Lower lobe of right lung (tissue), 2 donors: ENCODE measurements at regions not wholly inside any gene's neighbourhood (a gene's known extent, or its start where the extent isn't known, plus 50 kb on each side); places are given as distances from the start of the nearest gene placed in this dataset.

Experiments used
- ATAC-seq, 2 donors: fragments of 200-7000 bp; cut with Tn5 transposase; one replicate each; pipeline ENCODE4 v1.9.1; 2020 to 2022; ENCODE audit warnings: mild to moderate bottlenecking in 2 of 2, moderate library complexity in 2 of 2
- DNase-seq: peaks from one replicate; pipeline ENCODE4 v3.0.0-alpha.2; 2020
- H3K27ac ChIP-seq: fragments of 200-600 bp; one replicate; pipeline ENCODE4 v1.8.0; 2022
- H3K27me3 ChIP-seq: fragments of 200-600 bp; one replicate; pipeline ENCODE4 v1.8.0; 2022; ENCODE audit warnings: low read depth
- H3K36me3 ChIP-seq: fragments of 200-600 bp; one replicate; pipeline ENCODE4 v1.8.0; 2022; ENCODE audit warnings: mild to moderate bottlenecking
- H3K4me1 ChIP-seq: fragments of 200-600 bp; one replicate; pipeline ENCODE4 v1.8.0; 2022
- H3K4me3 ChIP-seq: fragments of 200-600 bp; one replicate; pipeline ENCODE4 v1.8.0; 2022; ENCODE audit warnings: mild to moderate bottlenecking
- H3K9me3 ChIP-seq: fragments of 200-600 bp; one replicate; pipeline ENCODE4 v1.8.0; 2022
- intact Hi-C: fragments of 100-400 bp; cut with DNase I; formaldehyde crosslinking; loops from one replicate; pipeline ENCODE4 v1.11.0; 2022
- TF ChIP-seq, protein P1 (sequence below): fragments of 200-600 bp; IDR thresholded peaks from one replicate; pipeline ENCODE4 v1.8.0; 2022; ENCODE audit warnings: antibody characterized with exemption, mild to moderate bottlenecking
- donor health status: DM: no; HTN: yes; CAD: no; lungs with severe emphysema.

DNA sequence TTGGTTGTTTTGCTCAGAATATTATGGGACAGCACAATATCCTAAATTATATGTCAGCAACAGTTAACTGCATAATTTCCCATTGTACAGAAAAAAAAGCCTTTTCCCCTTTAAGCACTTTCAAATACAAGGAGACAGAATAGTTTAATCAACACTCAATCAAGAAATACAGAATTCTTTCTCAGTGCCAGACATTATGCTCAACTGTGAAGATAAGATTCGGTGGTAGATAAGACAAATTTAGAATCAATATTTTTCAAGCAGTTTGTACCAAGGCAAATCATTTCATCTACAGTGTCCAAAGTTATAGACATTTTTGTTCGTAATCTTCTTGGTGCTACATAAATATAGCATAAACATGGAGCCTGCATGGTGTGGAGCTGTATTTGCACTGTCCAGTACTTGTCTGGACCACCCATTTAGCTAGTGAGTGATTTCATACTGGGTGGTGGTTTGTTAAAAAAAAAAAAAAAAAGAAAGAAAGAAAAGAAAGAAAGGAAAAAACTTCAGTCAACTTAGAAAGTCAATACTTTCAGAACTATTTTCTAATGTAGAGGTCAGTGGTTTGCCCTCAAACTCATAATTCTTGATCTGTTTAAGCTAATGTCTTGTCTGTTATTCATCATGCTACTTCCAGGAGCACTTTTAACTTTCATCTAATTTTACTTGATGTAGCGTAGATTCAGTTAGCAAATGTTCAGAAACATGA is 522.9 kb downstream of the FAT4 start:
- Histone ChIP-seq H3K4me3 (no peak overlapping the region), H3K27ac (no peak overlapping the region), H3K36me3 (no peaks in the 10 kb centered on the region), H3K27me3 (no peaks in the 10 kb centered on the region), H3K4me1 (no peaks in the 10 kb centered on the region), H3K9me3 (no peaks in the 10 kb centered on the region)
- DNase-seq = no peak
- TF ChIP-seq, protein P1, sequence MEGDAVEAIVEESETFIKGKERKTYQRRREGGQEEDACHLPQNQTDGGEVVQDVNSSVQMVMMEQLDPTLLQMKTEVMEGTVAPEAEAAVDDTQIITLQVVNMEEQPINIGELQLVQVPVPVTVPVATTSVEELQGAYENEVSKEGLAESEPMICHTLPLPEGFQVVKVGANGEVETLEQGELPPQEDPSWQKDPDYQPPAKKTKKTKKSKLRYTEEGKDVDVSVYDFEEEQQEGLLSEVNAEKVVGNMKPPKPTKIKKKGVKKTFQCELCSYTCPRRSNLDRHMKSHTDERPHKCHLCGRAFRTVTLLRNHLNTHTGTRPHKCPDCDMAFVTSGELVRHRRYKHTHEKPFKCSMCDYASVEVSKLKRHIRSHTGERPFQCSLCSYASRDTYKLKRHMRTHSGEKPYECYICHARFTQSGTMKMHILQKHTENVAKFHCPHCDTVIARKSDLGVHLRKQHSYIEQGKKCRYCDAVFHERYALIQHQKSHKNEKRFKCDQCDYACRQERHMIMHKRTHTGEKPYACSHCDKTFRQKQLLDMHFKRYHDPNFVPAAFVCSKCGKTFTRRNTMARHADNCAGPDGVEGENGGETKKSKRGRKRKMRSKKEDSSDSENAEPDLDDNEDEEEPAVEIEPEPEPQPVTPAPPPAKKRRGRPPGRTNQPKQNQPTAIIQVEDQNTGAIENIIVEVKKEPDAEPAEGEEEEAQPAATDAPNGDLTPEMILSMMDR = no peak
- intact Hi-C loops = no loop called here
- no peak for ATAC-seq

DNA sequence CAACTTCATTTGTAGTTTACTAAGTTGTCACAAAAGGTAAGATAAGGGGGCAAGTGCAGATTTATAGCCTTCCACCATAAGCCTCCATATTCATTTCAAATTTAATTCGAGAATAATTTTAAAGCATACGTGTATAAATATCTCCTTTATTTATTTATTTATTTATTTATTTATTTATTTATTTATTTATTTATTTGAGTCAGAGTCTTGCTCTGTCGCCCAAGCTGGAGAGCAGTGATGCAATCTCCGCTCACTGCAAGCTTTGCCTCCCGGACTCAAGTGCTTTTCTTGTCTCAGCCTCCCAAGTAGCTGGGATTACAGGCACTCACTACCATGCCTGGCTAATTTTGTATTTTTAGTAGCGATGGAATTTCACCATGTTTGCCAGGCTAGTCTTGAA is 523.4 kb downstream of the FAT4 start:
- TF ChIP-seq, protein P1 = no peak
- Histone ChIP-seq H3K27me3 (no peaks in the 10 kb centered on the region), H3K4me1 (no peaks in the 10 kb centered on the region), H3K36me3 (no peaks in the 10 kb centered on the region), H3K27ac (no peak overlapping the region), H3K4me3 (no peak overlapping the region), H3K9me3 (no peaks in the 10 kb centered on the region)
- intact Hi-C loops = no loop called here
- DNase-seq = no peak
- no peak for ATAC-seq

DNA sequence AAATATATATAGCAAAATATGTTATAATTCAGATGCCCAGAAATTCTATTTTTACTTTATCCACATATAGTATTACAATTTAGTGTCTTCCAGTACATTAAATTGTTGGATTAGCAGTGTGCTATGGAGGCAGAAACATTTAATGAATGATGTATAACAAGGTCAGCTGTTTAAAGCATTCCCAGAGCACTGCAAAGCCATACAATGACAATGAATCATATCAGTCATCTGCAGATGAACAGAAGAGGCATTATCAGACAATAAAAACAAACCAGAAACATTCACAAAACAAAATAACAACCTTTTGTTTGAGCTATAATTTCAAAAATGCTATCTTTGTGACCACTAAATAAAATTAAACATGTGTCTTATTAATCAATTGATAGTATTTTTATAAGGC is 524.2 kb downstream of the FAT4 start:
- H3K4me1 ChIP-seq = no peaks in the 10 kb centered on the region
- no peaks in the 10 kb centered on the region for H3K27me3 ChIP-seq
- H3K4me3 ChIP-seq = no peak overlapping the region
- no peaks in the 10 kb centered on the region for H3K36me3 ChIP-seq
- TF ChIP-seq, protein P1 = no peak
- no peaks in the 10 kb centered on the region for H3K9me3 ChIP-seq
- H3K27ac ChIP-seq = no peak overlapping the region
- intact Hi-C loops = no loop called here
- DNase-seq (no peak), ATAC-seq (no peak)

DNA sequence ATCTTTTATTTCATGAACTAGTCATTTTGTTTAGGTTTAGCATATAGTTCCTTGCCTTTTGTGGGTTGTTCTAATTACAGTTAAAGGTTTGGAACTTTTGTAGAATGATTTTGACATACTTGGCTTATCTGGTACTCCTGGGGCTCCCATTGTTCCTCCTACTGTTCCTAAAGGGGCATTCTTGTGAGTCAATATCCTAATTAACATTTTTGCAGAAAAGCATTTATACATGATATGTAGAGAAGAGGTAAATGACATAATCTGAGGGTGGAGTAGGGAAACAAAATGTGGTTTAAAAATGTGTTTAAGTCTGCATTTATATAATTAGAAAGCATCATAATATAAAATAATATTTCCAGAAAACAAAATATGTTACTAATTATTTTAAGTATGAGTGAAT is 529.2 kb downstream of the FAT4 start:
- Histone ChIP-seq H3K4me3 (no peak overlapping the region), H3K4me1 (no peaks in the 10 kb centered on the region), H3K36me3 (no peaks in the 10 kb centered on the region), H3K9me3 (no peaks in the 10 kb centered on the region), H3K27ac (no peak overlapping the region), H3K27me3 (no peaks in the 10 kb centered on the region)
- intact Hi-C loops = no loop called here
- TF ChIP-seq, protein P1 = no peak
- DNase-seq (no peak), ATAC-seq (no peak)

DNA sequence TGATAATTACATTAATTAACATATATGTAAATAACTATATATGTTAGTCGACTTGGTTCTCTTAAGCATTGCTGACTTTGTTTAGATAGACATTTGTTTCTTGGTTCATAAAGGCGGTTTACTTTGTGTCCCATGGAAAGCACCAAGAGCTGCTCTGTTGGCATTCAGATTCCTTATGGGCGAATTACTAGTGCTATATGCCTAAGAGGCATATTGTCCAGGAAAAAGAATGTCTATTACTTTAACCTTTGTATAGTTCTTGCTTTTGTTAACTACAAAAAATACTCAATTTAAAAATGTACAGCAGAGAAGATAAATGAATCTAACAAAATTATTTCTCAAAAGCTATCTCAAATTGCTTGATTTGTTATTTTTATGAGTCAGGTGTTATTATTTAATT is 532.8 kb downstream of the FAT4 start:
- TF ChIP-seq, protein P1 = no peak
- Histone ChIP-seq H3K27ac (no peak overlapping the region), H3K27me3 (no peaks in the 10 kb centered on the region), H3K36me3 (no peaks in the 10 kb centered on the region), H3K9me3 (no peaks in the 10 kb centered on the region), H3K4me3 (no peak overlapping the region), H3K4me1 (no peaks in the 10 kb centered on the region)
- ATAC-seq (no peak), DNase-seq (no peak)
- intact Hi-C loops = no loop called here
